GM12878 (cell line): ENCODE measurements at regions not wholly inside any gene's neighbourhood (a gene's known extent, or its start where the extent isn't known, plus 50 kb on each side); places are given as distances from the start of the nearest gene placed in this dataset.

ENCODE experiments used
- HDAC2 ChIP-seq: fragments of 200-600 bp; sonication (generic); IDR thresholded peaks from 2 replicates; pipeline ENCODE4 v1.6.1; 2017
- ZBTB4 ChIP-seq: fragments of 450-650 bp; formaldehyde crosslinking; IDR thresholded peaks from 2 replicates; pipeline ENCODE4 v1.4.0; 2022; ENCODE audit warnings: mild to moderate bottlenecking, moderate library complexity

GRCh38 chr15:98532063-98532462, 116.3 kb upstream of the IGF1R start:
- TF ChIP-seq ZBTB4 (no peak), HDAC2 (no peak)
